K562 (cell line): ENCODE measurements at regions not wholly inside any gene's neighbourhood (a gene's known extent, or its start where the extent isn't known, plus 50 kb on each side); places are given as distances from the start of the nearest gene placed in this dataset.

Source experiments
- ATAC-seq: fragments of 200-7000 bp; cut with Tn5 transposase; 3 replicates; pipeline ENCODE4 v1.9.1; 2020; ENCODE audit warnings: moderate library complexity
- BruUV-seq: library from RNA; stranded (reverse); fragments of 400-500 nt; replicated peaks from 2 replicates; lab custom pipeline; 2021; lab: Mats Ljungman, UMichigan
- CTCF ChIA-PET: fragments of 300-600 bp; formaldehyde crosslinking; extraction: SDS; loops from one replicate; lab custom pipeline; 2021; ENCODE audit warnings: low intra/inter-chr PET ratio; lab: Yijun Ruan, JAX
- POLR2A ChIA-PET: fragments of 300-600, 350-650 bp; sonication (Branson Sonifier 250); formaldehyde crosslinking; extraction: SDS; loops from one replicate; lab custom pipeline; 2021; ENCODE audit warnings: antibody characterized with exemption, inconsistent platforms; lab: Yijun Ruan, JAX
- DNase-seq, 4 experiments: peaks; one replicate each; pipeline versions ENCODE4 v3.0.0 to v3.0.0-alpha.2; 2011 to 2018; ENCODE audit warnings: low spot score in 3 of 4, mixed read lengths in 3 of 4; ENCODE audit errors: extremely low read depth in 1 of 4
- FAIRE-seq: peaks from 2 replicates; lab custom pipeline; 2011; peaks lifted over from hg19 to GRCh38; lab: Jason Lieb, UNC
- H2AFZ ChIP-seq: 2 replicates; pipeline ENCODE4 v1.6.0; 2011; ENCODE audit warnings: low read depth, low read length, control low read depth, inconsistent platforms
- H3K27ac ChIP-seq: fragments of 200-600 bp; 3 replicates; pipeline ENCODE4 v1.8.0; 2011; ENCODE audit warnings: low read depth, mild to moderate bottlenecking, control low read depth, inconsistent platforms, low read length, moderate library complexity, mixed read lengths; ENCODE audit errors: extremely low read depth
- H3K27me3 ChIP-seq, 2 experiments: fragments of 300-600 bp in 1 of 2; 2 replicates in 1 of 2; 3 replicates in 1 of 2; pipeline versions ENCODE4 v1.6.0 to v1.8.0; 2011; ENCODE audit warnings: inconsistent platforms in 2 of 2, low read length in 2 of 2, mild to moderate bottlenecking in 1 of 2, mixed read lengths in 1 of 2, moderate library complexity in 1 of 2; ENCODE audit not compliant: control insufficient read depth in 2 of 2, insufficient read depth in 2 of 2
- H3K36me3 ChIP-seq: fragments of 300-600 bp; 3 replicates; pipeline ENCODE4 v1.8.0; 2011; ENCODE audit warnings: mild to moderate bottlenecking, low read length, inconsistent platforms; ENCODE audit not compliant: control insufficient read depth, insufficient read depth
- H3K4me1 ChIP-seq, 2 experiments: fragments of 200-600 bp in 1 of 2; replicated peaks in 1 of 2; 2 replicates in 1 of 2; 3 replicates in 1 of 2; pipeline versions ENCODE4 v1.5.1 to v1.8.0; 2011; ENCODE audit warnings: inconsistent platforms in 2 of 2, low read length in 2 of 2, mild to moderate bottlenecking in 1 of 2, mixed read lengths in 1 of 2, moderate library complexity in 1 of 2; ENCODE audit not compliant: control insufficient read depth in 2 of 2, insufficient read depth in 2 of 2
- H3K4me2 ChIP-seq: 2 replicates; pipeline ENCODE4 v1.6.1; 2011; ENCODE audit warnings: low read length, control low read depth, inconsistent platforms, mixed read lengths; ENCODE audit not compliant: insufficient read depth
- H3K4me3 ChIP-seq: fragments of 200-600 bp; sonication (generic), shearing (Covaris generic); 2 replicates; pipeline ENCODE4 v1.5.1; 2016; ENCODE audit warnings: control low read depth, inconsistent platforms
- H3K79me2 ChIP-seq: fragments of 200-600 bp; 3 replicates; pipeline ENCODE4 v1.8.0; 2011; ENCODE audit warnings: low read length, inconsistent platforms; ENCODE audit not compliant: control insufficient read depth, insufficient read depth
- H3K9ac ChIP-seq, 2 experiments: 2 replicates each; pipeline versions ENCODE4 v1.6.0 to v1.6.1; 2011; ENCODE audit warnings: low read depth in 2 of 2, low read length in 2 of 2, control low read depth in 1 of 2, inconsistent platforms in 1 of 2, mild to moderate bottlenecking in 1 of 2, mixed read lengths in 1 of 2; ENCODE audit not compliant: insufficient read depth in 1 of 2
- H3K9me1 ChIP-seq: one replicate; pipeline ENCODE4 v1.6.0; 2011; ENCODE audit warnings: inconsistent platforms, mild to moderate bottlenecking, low read length, moderate library complexity; ENCODE audit not compliant: control insufficient read depth, insufficient read depth
- H3K9me3 ChIP-seq: replicated peaks from 2 replicates; pipeline ENCODE4 v1.5.1; 2011; ENCODE audit warnings: low read depth, low read length, inconsistent platforms; ENCODE audit not compliant: control insufficient read depth, insufficient read depth
- H4K20me1 ChIP-seq: replicated peaks from 2 replicates; pipeline ENCODE4 v1.6.1; 2011; ENCODE audit warnings: low read length, inconsistent platforms, mixed read lengths; ENCODE audit not compliant: control insufficient read depth, insufficient read depth
- CEBPG ChIP-seq, 3 experiments: fragments of 200-800 bp in 1 of 3; sonication (Bioruptor generic) in 1 of 3; sonication (generic) in 1 of 3; formaldehyde crosslinking in 1 of 3; IDR thresholded peaks in 2 of 3; conservative IDR thresholded peaks in 1 of 3; 2 replicates each; pipeline versions ENCODE4 v1.6.1 to v1.8.0; 2016 to 2022; ENCODE audit warnings: missing compliant biosample characterization in 2 of 3, missing genetic modification characterization in 2 of 3, mild to moderate bottlenecking in 1 of 3, missing genetic modification reagents in 1 of 3
- COPS2 ChIP-seq: fragments of 450-650 bp; conservative IDR thresholded peaks from 2 replicates; pipeline ENCODE4 v1.6.1; 2016; ENCODE audit warnings: mild to moderate bottlenecking, moderate library complexity
- HNRNPUL1 ChIP-seq: fragments of 200-400 bp; formaldehyde crosslinking; IDR thresholded peaks from 2 replicates; pipeline ENCODE4 v1.6.1; 2017; ENCODE audit warnings: low read length
- KAT2B ChIP-seq: IDR thresholded peaks from one replicate; pipeline ENCODE4 v1.6.1; 2012; ENCODE audit warnings: low read depth, mild to moderate bottlenecking, control low read depth, inconsistent platforms, low read length, moderate library complexity
- U2AF1 ChIP-seq: fragments of 200-400 bp; formaldehyde crosslinking; optimal IDR thresholded peaks from 2 replicates; pipeline ENCODE3; 2017; ENCODE audit warnings: mild to moderate bottlenecking, low read depth, low read length, moderate library complexity
- ZNF766 ChIP-seq: fragments of 200-800 bp; sonication (Bioruptor generic); conservative IDR thresholded peaks from 2 replicates; pipeline ENCODE4 v1.6.1; 2016; ENCODE audit warnings: missing genetic modification characterization, missing compliant biosample characterization
- WGBS: fragments of 100-300 bp; shearing (Covaris generic); methylation state at CpG from one replicate; pipeline ENCODE4 v1.1.6; 2016; ENCODE audit warnings: low coverage, mixed read lengths; ENCODE audit not compliant: insufficient coverage; ENCODE audit errors: missing lambda C conversion rate; 5-methylcytosine and 5-hydroxymethylcytosine counted together
- in situ Hi-C: fragments of 300-500 bp; cut with MboI; formaldehyde crosslinking; loops from 4 replicates; pipeline ENCODE4 v1.15.0; 2018; ENCODE audit warnings: inconsistent platforms, mixed read lengths
- intact Hi-C: fragments of 100-400 bp; cut with micrococcal nuclease; formaldehyde crosslinking; loops from 2 replicates; pipeline ENCODE4 v1.14.2; 2022
- TF ChIP-seq, protein P1 (sequence below): fragments of 250-450 bp; sonication (Bioruptor Pico); IDR thresholded peaks from 2 replicates; pipeline ENCODE4 v1.8.0; 2021; ENCODE audit warnings: moderate library complexity, mild to moderate bottlenecking, inconsistent platforms
- TF ChIP-seq, protein P2 (sequence below): sonication (generic); formaldehyde crosslinking; IDR thresholded peaks from 2 replicates; pipeline ENCODE4 v1.4.0; 2020; ENCODE audit warnings: mild to moderate bottlenecking, missing genetic modification reagents

DNA sequence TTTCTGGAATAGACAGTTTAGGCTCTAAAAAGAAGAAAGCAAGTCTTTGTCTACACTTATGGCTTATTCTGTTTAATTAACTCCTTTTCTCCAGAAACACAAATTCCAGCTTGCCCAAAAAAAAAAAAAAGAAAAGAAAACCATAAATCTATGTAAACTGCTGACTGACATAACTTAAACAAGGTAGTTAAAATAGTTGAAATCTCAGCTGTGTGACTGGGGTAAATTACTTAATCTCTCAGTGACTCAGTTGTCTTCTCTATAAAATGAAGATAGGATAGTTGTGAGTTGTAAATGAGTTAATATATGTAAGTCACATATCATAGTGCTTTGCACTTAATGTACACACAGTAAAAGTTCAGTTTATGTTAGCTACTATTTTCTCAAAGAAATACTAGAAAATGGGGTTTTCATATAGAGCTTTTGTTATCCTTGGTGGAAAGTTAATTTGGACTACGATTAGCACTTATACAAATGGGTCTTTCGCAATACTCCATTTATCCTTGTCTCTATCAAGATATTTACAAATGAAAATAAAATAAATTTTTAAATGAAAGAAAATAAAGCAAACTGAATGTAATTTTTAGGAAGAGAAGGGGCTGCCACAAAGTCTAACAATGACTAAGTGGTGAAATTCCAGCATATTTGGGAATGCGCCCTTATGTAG, 200.9 kb downstream of the MBL2 start:
- BruUV-seq = no TSS peak
- ChIA-PET CTCF (no interaction called here), POLR2A (no interaction called here)
- Histone ChIP-seq H3K79me2 (no peaks in the 10 kb centered on the region), H3K4me1 (no peaks in the 10 kb centered on the region), H3K27ac (no peak overlapping the region), H2AFZ (no peak overlapping the region), H3K9me3 (no peaks in the 10 kb centered on the region; the same call in 1 of the 2 replicates), H4K20me1 (no peaks in the 10 kb centered on the region), H3K9ac (no peak overlapping the region), H3K4me2 (no peak overlapping the region), H3K27me3 (no peaks in the 10 kb centered on the region), H3K36me3 (no peaks in the 10 kb centered on the region), H3K9me1 (no peaks in the 10 kb centered on the region), H3K4me3 (no peak overlapping the region)
- FAIRE-seq (no peak), ATAC-seq (no peak), DNase-seq (no peak)
- intact Hi-C loops = no loop called here
- 0% methylated on average over 3 of the region's 3 CpGs for WGBS
- TF ChIP-seq CEBPG (CRISPR knock-in tag; IDR thresholded peaks at IDR 0.05) (no peak), CEBPG (tag; conservative IDR thresholded peaks at IDR 0.05 in 1 of 2, IDR thresholded peaks at IDR 0.05 in 1 of 2) (peak in 1 of 2 experiments; percentile 43; a peak in 1 of 4 replicates), COPS2 (no peak)
- in situ Hi-C loops = no loop called here

DNA sequence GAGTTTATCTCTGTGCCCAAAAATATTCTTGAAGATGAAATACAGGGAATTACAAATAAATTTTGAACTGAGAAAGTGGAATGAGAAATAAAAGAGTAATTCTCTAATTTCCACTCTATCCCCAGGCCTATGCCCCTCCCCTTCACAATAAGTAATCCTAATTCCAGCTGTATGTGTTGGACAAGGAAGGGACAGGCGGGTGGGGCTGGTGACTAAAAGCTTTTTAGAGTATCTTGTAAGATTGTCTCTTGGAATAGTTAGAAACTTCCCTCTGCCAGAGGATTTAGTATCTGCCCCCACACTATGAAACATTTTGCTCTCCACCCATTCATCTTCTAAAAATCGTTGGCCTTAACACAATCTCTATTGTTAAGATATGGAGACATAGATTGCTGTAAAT, 199.2 kb downstream of the MBL2 start:
- in situ Hi-C loops = no loop called here
- H4K20me1 ChIP-seq = no peaks in the 10 kb centered on the region
- CTCF ChIA-PET = no interaction called here
- TF ChIP-seq, protein P1, sequence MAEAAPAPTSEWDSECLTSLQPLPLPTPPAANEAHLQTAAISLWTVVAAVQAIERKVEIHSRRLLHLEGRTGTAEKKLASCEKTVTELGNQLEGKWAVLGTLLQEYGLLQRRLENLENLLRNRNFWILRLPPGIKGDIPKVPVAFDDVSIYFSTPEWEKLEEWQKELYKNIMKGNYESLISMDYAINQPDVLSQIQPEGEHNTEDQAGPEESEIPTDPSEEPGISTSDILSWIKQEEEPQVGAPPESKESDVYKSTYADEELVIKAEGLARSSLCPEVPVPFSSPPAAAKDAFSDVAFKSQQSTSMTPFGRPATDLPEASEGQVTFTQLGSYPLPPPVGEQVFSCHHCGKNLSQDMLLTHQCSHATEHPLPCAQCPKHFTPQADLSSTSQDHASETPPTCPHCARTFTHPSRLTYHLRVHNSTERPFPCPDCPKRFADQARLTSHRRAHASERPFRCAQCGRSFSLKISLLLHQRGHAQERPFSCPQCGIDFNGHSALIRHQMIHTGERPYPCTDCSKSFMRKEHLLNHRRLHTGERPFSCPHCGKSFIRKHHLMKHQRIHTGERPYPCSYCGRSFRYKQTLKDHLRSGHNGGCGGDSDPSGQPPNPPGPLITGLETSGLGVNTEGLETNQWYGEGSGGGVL (CRISPR knock-in tag) = no peak
- TF ChIP-seq ZNF766 (CRISPR knock-in tag) (no peak), HNRNPUL1 (no peak), KAT2B (no peak), U2AF1 (no peak)
- TF ChIP-seq, protein P2, sequence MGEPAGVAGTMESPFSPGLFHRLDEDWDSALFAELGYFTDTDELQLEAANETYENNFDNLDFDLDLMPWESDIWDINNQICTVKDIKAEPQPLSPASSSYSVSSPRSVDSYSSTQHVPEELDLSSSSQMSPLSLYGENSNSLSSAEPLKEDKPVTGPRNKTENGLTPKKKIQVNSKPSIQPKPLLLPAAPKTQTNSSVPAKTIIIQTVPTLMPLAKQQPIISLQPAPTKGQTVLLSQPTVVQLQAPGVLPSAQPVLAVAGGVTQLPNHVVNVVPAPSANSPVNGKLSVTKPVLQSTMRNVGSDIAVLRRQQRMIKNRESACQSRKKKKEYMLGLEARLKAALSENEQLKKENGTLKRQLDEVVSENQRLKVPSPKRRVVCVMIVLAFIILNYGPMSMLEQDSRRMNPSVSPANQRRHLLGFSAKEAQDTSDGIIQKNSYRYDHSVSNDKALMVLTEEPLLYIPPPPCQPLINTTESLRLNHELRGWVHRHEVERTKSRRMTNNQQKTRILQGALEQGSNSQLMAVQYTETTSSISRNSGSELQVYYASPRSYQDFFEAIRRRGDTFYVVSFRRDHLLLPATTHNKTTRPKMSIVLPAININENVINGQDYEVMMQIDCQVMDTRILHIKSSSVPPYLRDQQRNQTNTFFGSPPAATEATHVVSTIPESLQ (CRISPR knock-in tag) = no peak

More for the DNA sequence above, 199.2 kb downstream of the MBL2 start:
- POLR2A ChIA-PET = no interaction called here
- Histone ChIP-seq H3K4me3 (no peak overlapping the region), H3K4me1 (no peaks in the 10 kb centered on the region), H3K27me3 (no peaks in the 10 kb centered on the region), H3K4me2 (no peak overlapping the region), H3K9me3 (no peaks in the 10 kb centered on the region; the same call in 1 of the 2 replicates), H3K9me1 (no peaks in the 10 kb centered on the region), H3K79me2 (no peaks in the 10 kb centered on the region), H3K9ac (no peak overlapping the region), H2AFZ (no peak overlapping the region), H3K27ac (no peak overlapping the region), H3K36me3 (no peaks in the 10 kb centered on the region)
- WGBS = 0% methylated on average over 2 of the region's 2 CpGs
- FAIRE-seq = no peak
- intact Hi-C loops = no loop called here
- BruUV-seq = no TSS peak
- no peak for ATAC-seq
- no peak for DNase-seq
